H9 (cell line): ENCODE measurements at regions not wholly inside any gene's neighbourhood (a gene's known extent, or its start where the extent isn't known, plus 50 kb on each side); places are given as distances from the start of the nearest gene placed in this dataset.

Source experiments
- DNase-seq: peaks from one replicate; pipeline ENCODE4 v3.0.0-alpha.2; 2017
- H2AFZ ChIP-seq: one replicate; pipeline ENCODE4 v1.6.1; 2013; ENCODE audit warnings: mild to moderate bottlenecking, low read length, control low read depth, moderate library complexity
- H2AK5ac ChIP-seq: 2 replicates; pipeline ENCODE4 v1.6.1; 2013; ENCODE audit warnings: low read length, control low read depth, mixed read lengths; ENCODE audit not compliant: insufficient read length
- H2BK120ac ChIP-seq: one replicate; pipeline ENCODE4 v1.6.1; 2013; ENCODE audit warnings: low read depth, mild to moderate bottlenecking, low read length, control low read depth, inconsistent platforms; ENCODE audit not compliant: poor library complexity, severe bottlenecking
- H2BK12ac ChIP-seq: 2 replicates; pipeline ENCODE4 v1.6.1; 2013; ENCODE audit warnings: low read length, control low read depth, mixed read lengths, low read depth; ENCODE audit not compliant: insufficient read length
- H2BK15ac ChIP-seq: 2 replicates; pipeline ENCODE4 v1.6.1; 2013; ENCODE audit warnings: low read depth, low read length, control low read depth
- H2BK20ac ChIP-seq: one replicate; pipeline ENCODE4 v1.6.1; 2013; ENCODE audit warnings: low read depth, mild to moderate bottlenecking, low read length, control low read depth, inconsistent platforms; ENCODE audit not compliant: poor library complexity, severe bottlenecking
- H2BK5ac ChIP-seq: 2 replicates; pipeline ENCODE4 v1.6.1; 2013; ENCODE audit warnings: low read length, control low read depth, mixed read lengths; ENCODE audit not compliant: insufficient read length
- H3K14ac ChIP-seq: 2 replicates; pipeline ENCODE4 v1.6.1; 2013; ENCODE audit warnings: low read length, control low read depth; ENCODE audit not compliant: insufficient read depth
- H3K18ac ChIP-seq: 2 replicates; pipeline ENCODE4 v1.6.1; 2013; ENCODE audit warnings: low read depth, mild to moderate bottlenecking, mixed read lengths, low read length, control low read depth; ENCODE audit not compliant: insufficient read length
- H3K23ac ChIP-seq: 2 replicates; pipeline ENCODE4 v1.6.1; 2013; ENCODE audit warnings: low read length, control low read depth, mixed read lengths, low read depth; ENCODE audit not compliant: insufficient read length
- H3K23me2 ChIP-seq: 2 replicates; pipeline ENCODE4 v1.6.1; 2013; ENCODE audit warnings: low read depth, mild to moderate bottlenecking, mixed read lengths, low read length, control low read depth; ENCODE audit not compliant: insufficient read length, poor library complexity, severe bottlenecking
- H3K27ac ChIP-seq: 2 replicates; pipeline ENCODE4 v1.5.1; 2013; ENCODE audit warnings: low read length, control low read depth, mixed read lengths, low read depth; ENCODE audit not compliant: insufficient read length
- H3K27me3 ChIP-seq: 2 replicates; pipeline ENCODE4 v1.6.1; 2013; ENCODE audit warnings: low read length, control low read depth, inconsistent platforms; ENCODE audit not compliant: insufficient read depth
- H3K4ac ChIP-seq: 2 replicates; pipeline ENCODE4 v1.6.1; 2013; ENCODE audit warnings: low read depth, mild to moderate bottlenecking, control low read depth, inconsistent platforms, low read length, moderate library complexity
- H3K4me1 ChIP-seq: 2 replicates; pipeline ENCODE4 v1.6.1; 2013; ENCODE audit warnings: low read length, control low read depth, inconsistent platforms; ENCODE audit not compliant: insufficient read depth
- H3K4me2 ChIP-seq: 2 replicates; pipeline ENCODE4 v1.6.1; 2013; ENCODE audit warnings: low read length, control low read depth, mixed read lengths; ENCODE audit not compliant: insufficient read length, insufficient read depth
- H3K56ac ChIP-seq: 2 replicates; pipeline ENCODE4 v1.6.1; 2013; ENCODE audit warnings: low read depth, mild to moderate bottlenecking, mixed read lengths, low read length, control low read depth; ENCODE audit not compliant: insufficient read length
- H3K79me1 ChIP-seq: 2 replicates; pipeline ENCODE4 v1.6.1; 2013; ENCODE audit warnings: low read depth, mild to moderate bottlenecking, moderate library complexity, low read length, control low read depth, inconsistent platforms; ENCODE audit not compliant: insufficient read depth, poor library complexity, severe bottlenecking
- H3K79me2 ChIP-seq: 2 replicates; pipeline ENCODE4 v1.6.1; 2013; ENCODE audit warnings: low read length, control low read depth, inconsistent platforms; ENCODE audit not compliant: insufficient read depth
- H3K9ac ChIP-seq: 2 replicates; pipeline ENCODE4 v1.6.1; 2013; ENCODE audit warnings: low read length, control low read depth, mixed read lengths; ENCODE audit not compliant: insufficient read length; ENCODE audit errors: extremely low read depth
- H3K9me3 ChIP-seq: one replicate; pipeline ENCODE4 v1.6.1; 2013; ENCODE audit warnings: low read depth, low read length, inconsistent platforms; ENCODE audit not compliant: control insufficient read depth
- H3T11ph ChIP-seq: one replicate; pipeline ENCODE4 v1.6.1; 2013; ENCODE audit warnings: mild to moderate bottlenecking, low read length, control low read depth, inconsistent platforms
- H4K20me1 ChIP-seq: one replicate; pipeline ENCODE4 v1.6.1; 2013; ENCODE audit not compliant: control insufficient read depth, insufficient read length, insufficient read depth
- H4K5ac ChIP-seq: 2 replicates; pipeline ENCODE4 v1.6.1; 2013; ENCODE audit warnings: low read depth, mild to moderate bottlenecking, mixed read lengths, low read length, control low read depth; ENCODE audit not compliant: insufficient read length
- H4K8ac ChIP-seq: replicated peaks from 2 replicates; pipeline ENCODE4 v1.6.1; 2013; ENCODE audit warnings: low read length, control low read depth, mixed read lengths, low read depth; ENCODE audit not compliant: insufficient read length
- H4K91ac ChIP-seq: 2 replicates; pipeline ENCODE4 v1.6.1; 2013; ENCODE audit warnings: low read depth, mild to moderate bottlenecking, moderate library complexity, mixed read lengths, low read length, control low read depth; ENCODE audit not compliant: insufficient read length
- H3K27ac Mint-ChIP-seq, 3 experiments: 2 replicates in 2 of 3; 3 replicates in 1 of 3; pipeline ENCODE4 v1.8.0; 2020 to 2021; ENCODE audit warnings: mixed read lengths in 3 of 3, mild to moderate bottlenecking in 1 of 3, moderate library complexity in 1 of 3
- H3K27me3 Mint-ChIP-seq: 2 replicates; pipeline ENCODE4 v1.8.0; 2021; ENCODE audit warnings: low read depth, mild to moderate bottlenecking, moderate library complexity, mixed read lengths
- H3K36me3 Mint-ChIP-seq, 3 experiments: 2 replicates in 2 of 3; 3 replicates in 1 of 3; pipeline ENCODE4 v1.8.0; 2020 to 2021; ENCODE audit warnings: low read depth in 3 of 3, mixed read lengths in 3 of 3; ENCODE audit not compliant: insufficient read depth in 1 of 3
- H3K4me1 Mint-ChIP-seq, 2 experiments: 2 replicates each; pipeline ENCODE4 v1.8.0; 2020; ENCODE audit warnings: mixed read lengths in 2 of 2
- H3K4me3 Mint-ChIP-seq, 2 experiments: 2 replicates in 1 of 2; 3 replicates in 1 of 2; pipeline ENCODE4 v1.8.0; 2020 to 2021; ENCODE audit warnings: mild to moderate bottlenecking in 2 of 2, mixed read lengths in 2 of 2, moderate library complexity in 1 of 2
- H3K9me3 Mint-ChIP-seq, 2 experiments: 2 replicates in 1 of 2; 3 replicates in 1 of 2; pipeline ENCODE4 v1.8.0; 2020; ENCODE audit warnings: mild to moderate bottlenecking in 2 of 2, mixed read lengths in 2 of 2, moderate library complexity in 1 of 2
- WGBS: extraction: QIAGEN DNeasy Blood & Tissue Kit; methylation state at CpG from one replicate; pipeline ENCODE4 v1.1.7; 2013; ENCODE audit warnings: missing lambda C conversion rate, low lambda C conversion rate, mixed read lengths; ENCODE audit not compliant: insufficient read length; ENCODE audit errors: extremely low coverage; 5-methylcytosine and 5-hydroxymethylcytosine counted together
- TF ChIP-seq, protein P1 (sequence below): fragments of 200-600 bp; sonication (generic); conservative IDR thresholded peaks from 3 replicates; pipeline ENCODE4 v1.8.0; 2021; ENCODE audit warnings: antibody characterized with exemption, mild to moderate bottlenecking

DNA sequence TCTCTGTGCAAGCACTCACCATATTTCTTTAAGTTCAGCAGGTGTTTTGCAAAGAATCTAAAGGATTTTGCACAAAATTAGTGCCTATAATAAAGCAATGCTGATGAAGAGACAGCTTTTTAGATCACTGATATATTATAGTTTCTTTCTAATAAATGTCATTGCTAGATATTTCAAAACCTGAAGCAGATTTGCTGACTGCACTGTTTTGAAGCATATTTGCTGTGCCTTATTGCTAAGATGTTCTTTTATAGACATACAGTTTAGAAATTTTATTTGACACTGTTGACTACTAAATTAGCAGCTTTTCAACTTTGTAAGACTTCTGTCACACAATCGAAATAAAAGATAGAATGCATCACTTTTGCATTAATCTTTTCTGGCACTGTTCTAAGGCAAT, 620.9 kb upstream of the CELF4 start:
- Mint-ChIP-seq H3K27me3 (no peaks in the 10 kb centered on the region; the same call in 1 of the 2 replicates), H3K27ac (no peak overlapping the region), H3K36me3 (peaks cover 0 to 10% (median 8%) of the 10 kb centered on the region in 3 experiments; a peak in 5 of 7 replicates), H3K4me1 (0 out of 4 replicates have a peak, but pooled peaks cover 0 to 2% of the 10 kb centered on the region in 2 experiments), H3K4me3 (no peak overlapping the region), H3K9me3 (peaks cover 7 to 15% of the 10 kb centered on the region in 2 experiments; a peak in 3 of 5 replicates)
- Histone ChIP-seq H4K5ac (no peak overlapping the region), H2BK15ac (no peak overlapping the region), H3K9me3 (no peaks in the 10 kb centered on the region), H2BK12ac (no peak overlapping the region), H3K14ac (no peak overlapping the region), H2BK120ac (no peak overlapping the region), H2BK20ac (no peak overlapping the region), H3K27ac (no peak overlapping the region), H3K4me2 (no peak overlapping the region), H3T11ph (no peak overlapping the region), H3K56ac (no peak overlapping the region), H3K79me2 (no peaks in the 10 kb centered on the region), H2AFZ (no peak overlapping the region), H4K8ac (no peak overlapping the region), H3K9ac (no peak overlapping the region), H3K27me3 (no peaks in the 10 kb centered on the region), H3K18ac (no peak overlapping the region), H3K4me1 (no peaks in the 10 kb centered on the region), H2BK5ac (no peak overlapping the region), H3K23me2 (no peaks in the 10 kb centered on the region), H4K20me1 (no peaks in the 10 kb centered on the region), H3K23ac (no peak overlapping the region), H4K91ac (no peak overlapping the region), H2AK5ac (no peak overlapping the region), H3K79me1 (no peaks in the 10 kb centered on the region), H3K4ac (no peak overlapping the region)
- TF ChIP-seq, protein P1, sequence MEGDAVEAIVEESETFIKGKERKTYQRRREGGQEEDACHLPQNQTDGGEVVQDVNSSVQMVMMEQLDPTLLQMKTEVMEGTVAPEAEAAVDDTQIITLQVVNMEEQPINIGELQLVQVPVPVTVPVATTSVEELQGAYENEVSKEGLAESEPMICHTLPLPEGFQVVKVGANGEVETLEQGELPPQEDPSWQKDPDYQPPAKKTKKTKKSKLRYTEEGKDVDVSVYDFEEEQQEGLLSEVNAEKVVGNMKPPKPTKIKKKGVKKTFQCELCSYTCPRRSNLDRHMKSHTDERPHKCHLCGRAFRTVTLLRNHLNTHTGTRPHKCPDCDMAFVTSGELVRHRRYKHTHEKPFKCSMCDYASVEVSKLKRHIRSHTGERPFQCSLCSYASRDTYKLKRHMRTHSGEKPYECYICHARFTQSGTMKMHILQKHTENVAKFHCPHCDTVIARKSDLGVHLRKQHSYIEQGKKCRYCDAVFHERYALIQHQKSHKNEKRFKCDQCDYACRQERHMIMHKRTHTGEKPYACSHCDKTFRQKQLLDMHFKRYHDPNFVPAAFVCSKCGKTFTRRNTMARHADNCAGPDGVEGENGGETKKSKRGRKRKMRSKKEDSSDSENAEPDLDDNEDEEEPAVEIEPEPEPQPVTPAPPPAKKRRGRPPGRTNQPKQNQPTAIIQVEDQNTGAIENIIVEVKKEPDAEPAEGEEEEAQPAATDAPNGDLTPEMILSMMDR, result no peak
- DNase-seq, result no peak
- WGBS, result no CpG with 5 or more reads among the region's 1 CpG
